Astrocyte of the cerebellum (primary cell): ENCODE measurements at regions not wholly inside any gene's neighbourhood (a gene's known extent, or its start where the extent isn't known, plus 50 kb on each side); places are given as distances from the start of the nearest gene placed in this dataset.
"Not testable (repeated sequence)": the region's sequence is repeated elsewhere in the genome, so short reads cannot be mapped to it uniquely, and the experiment has no call there.

Source experiments
- DNase-seq: peaks from one replicate; pipeline ENCODE4 v3.0.0-alpha.2; 2011; ENCODE audit warnings: low read depth
- H3K4me3 ChIP-seq: 2 replicates; pipeline ENCODE4 v1.5.1; 2011; ENCODE audit warnings: mild to moderate bottlenecking, low read depth, low read length, moderate library complexity
- in situ Hi-C: cut with HindIII; loops from 2 replicates; pipeline ENCODE4 v1.10.0; 2017; ENCODE audit warnings: low sequenced_read_pairs
- TF ChIP-seq, protein P1 (sequence below): IDR thresholded peaks from 2 replicates; pipeline ENCODE4 v1.5.1; 2012; ENCODE audit warnings: low read length, low read depth, moderate library complexity, mild to moderate bottlenecking; ENCODE audit errors: missing control alignments

DNA sequence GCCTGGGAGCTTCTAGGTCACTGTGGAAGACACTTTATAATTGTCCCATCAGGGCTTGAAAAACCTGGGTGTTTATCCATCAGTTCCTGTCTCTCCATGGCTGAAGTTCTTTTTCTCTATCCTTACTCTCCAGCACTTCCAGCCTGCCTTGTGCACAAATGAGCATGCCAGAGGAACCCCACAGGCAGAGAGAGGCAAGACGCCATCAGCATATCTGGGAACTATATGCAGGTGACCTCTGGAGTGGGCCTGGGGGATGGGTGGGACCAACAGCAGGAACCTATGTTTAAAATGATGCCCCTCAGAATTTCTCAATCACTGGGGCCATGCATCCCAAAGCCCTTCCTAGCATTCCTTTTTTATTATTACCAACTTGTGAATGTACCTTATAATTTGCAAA lies 156.2 kb upstream of the PARD3B start:
- in situ Hi-C loops, result no loop called here
- H3K4me3 ChIP-seq, result no peak overlapping the region
- TF ChIP-seq, protein P1, sequence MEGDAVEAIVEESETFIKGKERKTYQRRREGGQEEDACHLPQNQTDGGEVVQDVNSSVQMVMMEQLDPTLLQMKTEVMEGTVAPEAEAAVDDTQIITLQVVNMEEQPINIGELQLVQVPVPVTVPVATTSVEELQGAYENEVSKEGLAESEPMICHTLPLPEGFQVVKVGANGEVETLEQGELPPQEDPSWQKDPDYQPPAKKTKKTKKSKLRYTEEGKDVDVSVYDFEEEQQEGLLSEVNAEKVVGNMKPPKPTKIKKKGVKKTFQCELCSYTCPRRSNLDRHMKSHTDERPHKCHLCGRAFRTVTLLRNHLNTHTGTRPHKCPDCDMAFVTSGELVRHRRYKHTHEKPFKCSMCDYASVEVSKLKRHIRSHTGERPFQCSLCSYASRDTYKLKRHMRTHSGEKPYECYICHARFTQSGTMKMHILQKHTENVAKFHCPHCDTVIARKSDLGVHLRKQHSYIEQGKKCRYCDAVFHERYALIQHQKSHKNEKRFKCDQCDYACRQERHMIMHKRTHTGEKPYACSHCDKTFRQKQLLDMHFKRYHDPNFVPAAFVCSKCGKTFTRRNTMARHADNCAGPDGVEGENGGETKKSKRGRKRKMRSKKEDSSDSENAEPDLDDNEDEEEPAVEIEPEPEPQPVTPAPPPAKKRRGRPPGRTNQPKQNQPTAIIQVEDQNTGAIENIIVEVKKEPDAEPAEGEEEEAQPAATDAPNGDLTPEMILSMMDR, result no peak
- no peak for DNase-seq

DNA sequence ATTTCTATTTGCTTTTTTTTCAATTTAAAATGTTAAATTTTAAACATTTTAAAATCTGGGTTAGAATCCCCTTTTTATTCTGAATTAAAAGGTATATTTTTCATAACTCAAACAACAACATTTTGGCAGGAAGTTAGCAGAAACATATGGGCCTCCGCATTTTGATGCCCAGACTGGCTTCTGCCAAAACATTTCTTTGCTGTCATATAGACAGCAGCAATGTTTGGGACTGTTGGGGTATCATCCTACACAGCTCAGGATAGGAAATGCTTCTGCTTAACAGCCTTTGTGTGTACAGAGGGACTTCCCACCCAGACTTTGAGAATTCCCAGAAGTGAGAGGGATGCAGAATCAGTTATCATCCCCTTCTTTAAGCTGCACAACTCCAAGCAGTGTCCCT lies 155.4 kb upstream of the PARD3B start:
- DNase-seq, result no peak
- H3K4me3 ChIP-seq, result no peak overlapping the region
- TF ChIP-seq, protein P1, result no peak
- in situ Hi-C loops, result no loop called here

DNA sequence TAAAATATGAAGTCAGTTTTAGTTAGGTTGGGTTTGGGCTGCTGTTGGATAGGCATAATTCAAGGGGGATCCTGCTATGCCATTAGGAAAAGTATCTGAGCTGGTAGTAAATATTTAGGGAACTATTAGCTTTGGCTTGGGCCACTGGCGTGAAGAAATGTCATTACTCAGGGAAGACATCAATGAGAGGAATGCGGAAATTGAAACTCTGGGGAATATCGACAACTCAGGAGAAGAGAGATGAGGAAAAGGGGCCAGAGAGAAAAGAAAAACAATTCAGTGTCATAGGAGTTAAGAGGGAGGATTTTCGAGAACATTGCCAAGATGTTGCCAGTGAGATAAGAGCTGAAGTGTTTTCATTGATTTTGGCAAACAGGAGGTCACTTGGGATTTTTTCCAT lies 149.7 kb upstream of the PARD3B start:
- TF ChIP-seq, protein P1, result no peak
- in situ Hi-C loops, result no loop called here

GRCh38 chr2:204401114-204401513 lies 144.2 kb upstream of the PARD3B start:
- in situ Hi-C loops, result no loop called here
- no peak for DNase-seq
- TF ChIP-seq, protein P1, result no peak
- H3K4me3 ChIP-seq, result no peak overlapping the region

More for the DNA sequence above, 149.7 kb upstream of the PARD3B start:
- no peak for DNase-seq
- no peak overlapping the region for H3K4me3 ChIP-seq

DNA sequence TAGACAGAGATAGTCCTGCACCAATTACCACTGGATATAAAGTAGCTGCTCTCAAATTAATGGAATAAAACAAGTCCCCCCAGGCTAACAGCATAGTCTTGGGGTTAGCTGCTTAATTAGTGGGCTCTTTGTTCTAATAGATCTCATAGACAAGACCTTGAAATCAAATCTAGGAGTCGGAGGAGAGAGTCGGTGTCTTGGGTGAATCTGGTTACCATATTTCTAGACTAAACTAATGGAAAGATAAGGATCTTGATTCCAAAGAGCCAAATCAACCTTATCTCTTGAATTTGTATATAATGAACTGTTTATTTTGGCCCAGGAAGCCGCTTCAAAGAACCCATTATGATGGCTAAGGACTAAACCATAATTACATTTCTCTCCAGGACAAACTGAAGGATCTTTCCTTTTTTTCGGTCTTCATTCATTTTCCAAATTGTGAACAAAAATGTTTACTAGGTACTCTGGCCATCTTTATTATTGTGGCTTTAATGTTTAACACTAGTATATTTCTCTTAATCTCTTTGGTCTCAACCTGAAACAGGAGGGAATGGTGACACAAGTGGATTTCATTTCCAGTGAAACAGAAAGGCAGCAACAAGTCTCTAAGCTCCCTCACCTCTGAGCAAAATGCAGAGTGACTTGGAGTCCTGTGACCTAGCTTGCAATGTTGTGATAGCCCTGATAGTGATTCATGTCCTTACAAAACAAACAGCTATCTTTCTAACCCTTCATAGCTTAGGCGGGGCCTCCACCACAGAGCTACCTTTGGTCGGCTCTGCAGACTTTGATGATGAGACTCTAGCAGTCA lies 137.9 kb upstream of the PARD3B start:
- in situ Hi-C loops, result no loop called here
- TF ChIP-seq, protein P1, result no peak
- DNase-seq, result no peak

GRCh38 chr2:204412782-204413181 lies 132.5 kb upstream of the PARD3B start:
- in situ Hi-C loops, DNase-seq: not testable (repeated sequence)

More for the DNA sequence above, 137.9 kb upstream of the PARD3B start:
- H3K4me3 ChIP-seq, result no peak overlapping the region

GRCh38 chr2:204415406-204416181 lies 129.7 kb upstream of the PARD3B start:
- TF ChIP-seq, protein P1, result no peak
- in situ Hi-C loops, result no loop called here
- DNase-seq, result no peak

More at GRCh38 chr2:204412782-204413181, 132.5 kb upstream of the PARD3B start:
- H3K4me3 ChIP-seq, result not testable (repeated sequence)

More at GRCh38 chr2:204415406-204416181, 129.7 kb upstream of the PARD3B start:
- H3K4me3 ChIP-seq, result no peak overlapping the region
